ENCODE measurements at regions not wholly inside any gene's neighbourhood (a gene's known extent, or its start where the extent isn't known, plus 50 kb on each side); places are given as distances from the start of the nearest gene placed in this dataset.
A peak's percentile ranks its signal among the peaks of the same experiment; 100 is the strongest.

DNA sequence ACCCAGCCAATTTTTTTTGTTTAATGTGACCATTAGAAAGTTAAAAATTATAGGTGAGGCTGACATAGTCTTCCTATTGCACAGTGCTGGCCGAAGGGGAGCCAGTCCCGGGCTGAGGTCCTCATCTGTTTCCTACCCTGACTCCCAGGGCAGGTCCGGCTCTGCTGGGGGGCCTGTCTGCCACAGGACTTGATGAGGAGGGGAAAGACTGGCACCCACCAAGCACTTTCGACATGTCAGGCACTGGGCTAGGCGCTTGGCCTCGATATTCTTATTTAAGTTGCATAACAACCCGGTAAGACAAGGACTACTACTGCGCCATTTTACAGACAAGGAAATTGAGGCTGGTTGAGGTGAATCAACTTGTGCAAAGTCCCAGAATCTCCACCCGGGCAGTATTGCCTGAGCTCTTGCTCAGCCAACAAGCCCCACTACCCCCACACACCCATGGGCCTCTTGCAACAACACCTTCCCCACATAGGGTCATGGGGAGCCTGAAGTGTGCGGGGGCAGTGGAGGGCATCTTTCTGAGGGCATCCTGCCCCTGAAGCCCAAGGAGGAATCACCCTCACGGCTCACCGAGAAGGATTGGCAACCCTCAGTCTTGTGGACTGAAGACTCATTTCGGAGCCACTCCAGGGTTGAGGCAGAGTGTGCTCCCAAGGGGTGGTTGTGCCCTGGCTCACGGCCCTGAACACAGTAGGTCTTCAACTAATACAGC, 62.7 kb upstream of the LINC01488 start:
- Histone ChIP-seq H3K4ac (ENCODE audit: low read depth, low read length) (no peak overlapping the region), H3K18ac (ENCODE audit: insufficient read length, low read depth, low read length) (no peak overlapping the region), H3K14ac (ENCODE audit: insufficient read depth, low read length) (no peak overlapping the region), H3K9ac (ENCODE audit: extremely low read depth, insufficient read length, low read length) (no peak overlapping the region), H3K23me2 (ENCODE audit: insufficient read length, low read depth, low read length, poor library complexity, severe bottlenecking) (peaks cover 3% of the 10 kb centered on the region), H2BK20ac (ENCODE audit: low read depth, low read length, poor library complexity, severe bottlenecking) (no peak overlapping the region), H4K20me1 (ENCODE audit: control insufficient read depth, insufficient read depth, insufficient read length) (no peaks in the 10 kb centered on the region), H2AK5ac (ENCODE audit: insufficient read length, low read length) (no peak overlapping the region), H3K27ac (ENCODE audit: insufficient read length, low read depth, low read length) (no peak overlapping the region), H2BK15ac (ENCODE audit: low read depth, low read length) (no peak overlapping the region), H2AFZ (ENCODE audit: low read length) (no peak overlapping the region), H3K4me1 (ENCODE audit: insufficient read depth, low read length) (no peaks in the 10 kb centered on the region; the same call in 1 of the 2 replicates), H3K56ac (ENCODE audit: insufficient read length, low read depth, low read length) (no peak overlapping the region), H3K9me3 (ENCODE audit: control insufficient read depth, low read depth, low read length) (no peaks in the 10 kb centered on the region), H4K91ac (ENCODE audit: insufficient read length, low read depth, low read length) (no peak overlapping the region), H3K23ac (ENCODE audit: insufficient read length, low read depth, low read length) (no peak overlapping the region), H3K79me2 (ENCODE audit: insufficient read depth, low read length) (no peaks in the 10 kb centered on the region), H2BK5ac (ENCODE audit: insufficient read length, low read length) (no peak overlapping the region), H4K5ac (ENCODE audit: insufficient read length, low read depth, low read length) (no peak overlapping the region), H2BK120ac (ENCODE audit: low read depth, low read length, poor library complexity, severe bottlenecking) (no peak overlapping the region), H4K8ac (replicated peaks; ENCODE audit: insufficient read length, low read depth, low read length) (no peak overlapping the region), H3K79me1 (ENCODE audit: insufficient read depth, low read depth, low read length, poor library complexity, severe bottlenecking) (no peaks in the 10 kb centered on the region), H3K4me2 (ENCODE audit: insufficient read depth, insufficient read length, low read length) (no peak overlapping the region), H3K27me3 (ENCODE audit: insufficient read depth, low read length) (no peaks in the 10 kb centered on the region), H3T11ph (ENCODE audit: low read length) (no peak overlapping the region), H2BK12ac (ENCODE audit: insufficient read length, low read depth, low read length) (no peak overlapping the region)
- TF ChIP-seq CTCF (conservative IDR thresholded peaks at IDR 0.05): no peak
- H3K4me3 Mint-ChIP-seq: no peak overlapping the region
- H3K9me3 Mint-ChIP-seq: peaks cover 6 to 9% of the 10 kb centered on the region in 2 experiments
- H3K4me1 Mint-ChIP-seq: peaks cover 10 to 21% of the 10 kb centered on the region in 2 experiments
- peaks cover 3% of the 10 kb centered on the region; the same call in 1 of the 2 replicates for H3K27me3 Mint-ChIP-seq (ENCODE audit: low read depth)
- peaks cover 0 to 6% (median 1%) of the 10 kb centered on the region in 3 experiments; a peak in 5 of 7 replicates for H3K36me3 Mint-ChIP-seq (ENCODE audit: insufficient read depth in 1 of 3, low read depth in 3 of 3)
- H3K27ac Mint-ChIP-seq: peak overlapping the region in 1 of 3 experiments; percentile 15; a peak in 1 of 7 replicates
- no CpG with 5 or more reads among the region's 14 CpGs for WGBS (ENCODE audit: extremely low coverage, insufficient read length, low lambda C conversion rate)
- no peak for DNase-seq

Measured in H9 (cell line).